ENCODE measurements at regions not wholly inside any gene's neighbourhood (a gene's known extent, or its start where the extent isn't known, plus 50 kb on each side); places are given as distances from the start of the nearest gene placed in this dataset.
"Not testable (repeated sequence)": the region's sequence is repeated elsewhere in the genome, so short reads cannot be mapped to it uniquely, and the experiment has no call there.

DNA sequence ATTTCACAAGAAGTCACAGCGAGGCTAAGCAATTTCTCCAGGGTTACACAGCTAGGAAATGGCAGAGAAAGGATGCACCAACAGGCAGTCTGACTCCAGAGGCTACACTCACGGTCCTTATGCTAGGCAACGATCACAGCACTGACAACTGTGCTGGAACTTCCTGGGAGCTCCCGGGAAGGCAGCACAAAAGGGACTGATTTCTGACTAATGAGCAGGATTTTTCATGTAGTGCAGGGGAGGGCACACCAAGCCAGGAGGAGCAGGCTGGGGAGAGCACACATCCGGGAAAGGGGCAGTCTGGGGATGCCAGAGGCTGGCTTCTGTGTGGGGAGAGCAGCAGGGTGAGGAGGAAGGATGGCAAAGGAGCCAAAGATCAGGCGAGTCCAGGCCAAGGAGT, 486.7 kb downstream of the OMA1 start:
- H3K27ac ChIP-seq (ENCODE audit: low read depth, low read length), result no peak overlapping the region
- H3K36me3 ChIP-seq (ENCODE audit: insufficient read depth, low read length), result no peaks in the 10 kb centered on the region
- peaks cover 4% of the 10 kb centered on the region for H3K9me3 ChIP-seq (ENCODE audit: low read depth, low read length)
- no peaks in the 10 kb centered on the region for H3K27me3 ChIP-seq (ENCODE audit: insufficient read depth, low read length)
- H3K4me2 ChIP-seq (ENCODE audit: insufficient read depth, low read length), result no peak overlapping the region
- no peaks in the 10 kb centered on the region for H3K79me2 ChIP-seq (ENCODE audit: insufficient read depth, low read length)
- TF ChIP-seq, protein P1, sequence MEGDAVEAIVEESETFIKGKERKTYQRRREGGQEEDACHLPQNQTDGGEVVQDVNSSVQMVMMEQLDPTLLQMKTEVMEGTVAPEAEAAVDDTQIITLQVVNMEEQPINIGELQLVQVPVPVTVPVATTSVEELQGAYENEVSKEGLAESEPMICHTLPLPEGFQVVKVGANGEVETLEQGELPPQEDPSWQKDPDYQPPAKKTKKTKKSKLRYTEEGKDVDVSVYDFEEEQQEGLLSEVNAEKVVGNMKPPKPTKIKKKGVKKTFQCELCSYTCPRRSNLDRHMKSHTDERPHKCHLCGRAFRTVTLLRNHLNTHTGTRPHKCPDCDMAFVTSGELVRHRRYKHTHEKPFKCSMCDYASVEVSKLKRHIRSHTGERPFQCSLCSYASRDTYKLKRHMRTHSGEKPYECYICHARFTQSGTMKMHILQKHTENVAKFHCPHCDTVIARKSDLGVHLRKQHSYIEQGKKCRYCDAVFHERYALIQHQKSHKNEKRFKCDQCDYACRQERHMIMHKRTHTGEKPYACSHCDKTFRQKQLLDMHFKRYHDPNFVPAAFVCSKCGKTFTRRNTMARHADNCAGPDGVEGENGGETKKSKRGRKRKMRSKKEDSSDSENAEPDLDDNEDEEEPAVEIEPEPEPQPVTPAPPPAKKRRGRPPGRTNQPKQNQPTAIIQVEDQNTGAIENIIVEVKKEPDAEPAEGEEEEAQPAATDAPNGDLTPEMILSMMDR (IDR thresholded peaks at IDR 0.05; ENCODE audit: extremely low read depth, low read depth, low read length), result no peak
- no peak overlapping the region for H3K4me3 ChIP-seq (ENCODE audit: insufficient read depth, low read length)
- no peaks in the 10 kb centered on the region for H4K20me1 ChIP-seq (ENCODE audit: insufficient read depth, low read length)
- DNase-seq (ENCODE audit: insufficient read length, low spot score, missing footprints), result peak; percentile 47
- H3K4me1 ChIP-seq (ENCODE audit: insufficient read depth, low read length), result no peaks in the 10 kb centered on the region
- H2AFZ ChIP-seq (ENCODE audit: low read length), result no peak overlapping the region

DNA sequence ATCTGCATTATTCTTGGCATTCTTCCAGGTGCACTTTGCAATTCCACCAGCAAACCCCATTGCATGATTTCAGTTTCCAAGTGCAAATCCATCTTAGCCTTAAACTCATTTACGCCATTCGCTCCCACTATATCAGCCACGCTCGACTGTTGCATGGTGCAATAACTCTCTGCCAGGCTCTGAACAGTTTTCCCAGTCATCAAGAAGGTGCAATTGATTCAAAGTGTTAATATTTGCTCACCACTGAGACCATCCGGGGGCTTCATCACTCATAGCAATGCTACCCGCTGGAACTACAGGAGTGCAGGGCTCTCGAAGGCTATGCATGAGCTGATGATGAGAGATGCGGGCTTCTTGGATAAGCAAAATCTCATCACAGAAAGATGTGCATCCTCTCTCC, 488.2 kb downstream of the OMA1 start:
- Histone ChIP-seq H3K4me1 (ENCODE audit: insufficient read depth, low read length) (no peaks in the 10 kb centered on the region), H3K27ac (ENCODE audit: low read depth, low read length) (no peak overlapping the region), H2AFZ (ENCODE audit: low read length) (no peak overlapping the region), H4K20me1 (ENCODE audit: insufficient read depth, low read length) (no peaks in the 10 kb centered on the region), H3K79me2 (ENCODE audit: insufficient read depth, low read length) (no peaks in the 10 kb centered on the region), H3K4me2 (ENCODE audit: insufficient read depth, low read length) (no peak overlapping the region), H3K36me3 (ENCODE audit: insufficient read depth, low read length) (no peaks in the 10 kb centered on the region), H3K27me3 (ENCODE audit: insufficient read depth, low read length) (no peaks in the 10 kb centered on the region), H3K4me3 (ENCODE audit: insufficient read depth, low read length) (no peak overlapping the region), H3K9me3 (ENCODE audit: low read depth, low read length) (peaks cover 4% of the 10 kb centered on the region)
- DNase-seq (ENCODE audit: insufficient read length, low spot score, missing footprints), result no peak
- TF ChIP-seq, protein P1 (IDR thresholded peaks at IDR 0.05; ENCODE audit: extremely low read depth, low read depth, low read length), result no peak

DNA sequence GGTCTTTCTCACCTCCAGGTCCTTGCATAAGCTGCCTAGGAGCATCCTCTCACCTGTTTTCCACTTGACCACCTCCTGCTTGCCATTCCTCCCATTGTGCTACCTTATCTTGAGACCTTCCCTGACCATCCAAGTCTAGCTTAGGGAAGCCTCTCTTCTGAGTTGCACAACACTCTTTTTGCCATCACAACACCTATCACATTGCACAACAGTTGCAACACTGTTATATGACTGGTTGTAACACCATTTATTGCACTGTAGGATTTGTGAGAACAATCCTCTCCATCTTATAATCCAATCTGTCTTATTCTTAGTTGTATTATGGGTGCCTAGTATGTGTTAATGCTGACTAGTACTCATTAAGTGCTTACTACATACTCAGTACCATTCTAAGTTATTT, 488.7 kb downstream of the OMA1 start:
- no peaks in the 10 kb centered on the region for H3K36me3 ChIP-seq (ENCODE audit: insufficient read depth, low read length)
- H3K79me2 ChIP-seq (ENCODE audit: insufficient read depth, low read length), result no peaks in the 10 kb centered on the region
- DNase-seq (ENCODE audit: insufficient read length, low spot score, missing footprints), result peak; percentile 42
- H4K20me1 ChIP-seq (ENCODE audit: insufficient read depth, low read length), result no peaks in the 10 kb centered on the region
- no peaks in the 10 kb centered on the region for H3K27me3 ChIP-seq (ENCODE audit: insufficient read depth, low read length)
- TF ChIP-seq, protein P1 (IDR thresholded peaks at IDR 0.05; ENCODE audit: extremely low read depth, low read depth, low read length), result no peak
- peaks cover 4% of the 10 kb centered on the region for H3K9me3 ChIP-seq (ENCODE audit: low read depth, low read length)
- H3K4me3 ChIP-seq (ENCODE audit: insufficient read depth, low read length), result no peak overlapping the region
- no peak overlapping the region for H2AFZ ChIP-seq (ENCODE audit: low read length)
- H3K27ac ChIP-seq (ENCODE audit: low read depth, low read length), result no peak overlapping the region
- no peak overlapping the region for H3K4me2 ChIP-seq (ENCODE audit: insufficient read depth, low read length)
- H3K4me1 ChIP-seq (ENCODE audit: insufficient read depth, low read length), result no peaks in the 10 kb centered on the region

DNA sequence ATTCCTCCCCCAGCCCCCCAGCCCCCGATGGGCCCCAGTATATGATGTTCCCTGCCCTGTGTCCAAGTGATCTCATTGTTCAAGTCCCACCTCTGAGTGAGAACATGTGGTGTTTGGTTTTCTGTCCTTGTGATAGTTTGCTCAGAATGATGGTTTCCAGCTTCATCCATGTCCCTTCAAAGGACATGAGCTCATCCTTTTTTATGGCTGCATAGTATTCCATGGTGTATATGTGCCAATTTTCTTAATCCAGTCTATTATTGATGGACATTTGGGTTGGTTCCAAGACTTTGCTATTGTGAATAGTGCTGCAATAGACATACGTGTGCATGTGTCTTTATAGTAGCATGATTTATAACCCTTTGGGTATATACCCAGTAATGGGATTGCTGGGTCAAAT, 495.3 kb downstream of the OMA1 start:
- H3K27ac ChIP-seq (ENCODE audit: low read depth, low read length); H3K4me1 ChIP-seq (ENCODE audit: insufficient read depth, low read length); H3K79me2 ChIP-seq (ENCODE audit: insufficient read depth, low read length); H3K27me3 ChIP-seq (ENCODE audit: insufficient read depth, low read length); DNase-seq (ENCODE audit: insufficient read length, low spot score, missing footprints); H3K9me3 ChIP-seq (ENCODE audit: low read depth, low read length); H3K36me3 ChIP-seq (ENCODE audit: insufficient read depth, low read length); H3K4me3 ChIP-seq (ENCODE audit: insufficient read depth, low read length); H3K4me2 ChIP-seq (ENCODE audit: insufficient read depth, low read length); H4K20me1 ChIP-seq (ENCODE audit: insufficient read depth, low read length); H2AFZ ChIP-seq (ENCODE audit: low read length): not testable (repeated sequence)
